ENCODE measurements at regions not wholly inside any gene's neighbourhood (a gene's known extent, or its start where the extent isn't known, plus 50 kb on each side); places are given as distances from the start of the nearest gene placed in this dataset.

DNA sequence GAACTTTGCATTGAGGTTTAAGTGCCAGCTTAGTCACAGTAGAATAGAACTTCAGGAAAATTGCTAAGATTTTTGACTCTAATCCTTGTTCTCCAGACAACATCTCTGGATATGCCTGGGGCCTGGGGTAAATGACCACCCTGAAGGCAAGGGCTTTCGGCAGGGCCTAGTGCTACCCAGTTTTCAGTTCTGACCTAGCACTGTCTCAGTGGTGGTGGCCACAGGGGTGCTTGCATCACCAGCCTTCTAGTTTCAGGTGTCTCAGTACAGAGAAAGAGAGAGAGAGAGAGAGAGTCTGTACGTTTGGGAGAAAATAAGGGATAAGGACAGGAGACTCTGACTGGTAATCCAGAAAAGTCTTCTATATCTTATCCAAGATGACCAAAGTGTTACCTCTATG is 890.5 kb downstream of the JRKL start:
- intact Hi-C loops (cut with micrococcal nuclease; ENCODE audit: unreplicated experiment) = no loop called here
- BruUV-seq (replicated peaks) = no TSS peak
- Histone ChIP-seq H2AFZ (no peak overlapping the region), H3K4me3 (no peak overlapping the region), H3K79me2 (ENCODE audit: low read depth) (no peaks in the 10 kb centered on the region), H3K4me1 (replicated peaks; ENCODE audit: insufficient read depth) (no peaks in the 10 kb centered on the region), H3K9me3 (ENCODE audit: insufficient read depth, low read depth) (0 out of 2 replicates have a peak, but pooled peaks cover 1% of the 10 kb centered on the region), H3K36me3 (ENCODE audit: low read depth) (no peaks in the 10 kb centered on the region), H3K9me2 (ENCODE audit: insufficient read depth) (no peaks in the 10 kb centered on the region), H3F3A (ENCODE audit: insufficient read depth, low read depth) (no peaks in the 10 kb centered on the region), H3K4me2 (no peak overlapping the region), H3K27ac (no peak overlapping the region), H3K27me3 (ENCODE audit: insufficient read depth, low read depth) (no peaks in the 10 kb centered on the region), H4K20me1 (ENCODE audit: insufficient read depth) (no peaks in the 10 kb centered on the region)
- CTCF ChIA-PET = no interaction called here
- POLR2A ChIA-PET (ENCODE audit: unreplicated experiment) = no interaction called here
- DNase-seq = no peak
- TF ChIP-seq EZH2 (IDR thresholded peaks at IDR 0.05; ENCODE audit: low read depth) = no peak
- TF ChIP-seq, protein P1, sequence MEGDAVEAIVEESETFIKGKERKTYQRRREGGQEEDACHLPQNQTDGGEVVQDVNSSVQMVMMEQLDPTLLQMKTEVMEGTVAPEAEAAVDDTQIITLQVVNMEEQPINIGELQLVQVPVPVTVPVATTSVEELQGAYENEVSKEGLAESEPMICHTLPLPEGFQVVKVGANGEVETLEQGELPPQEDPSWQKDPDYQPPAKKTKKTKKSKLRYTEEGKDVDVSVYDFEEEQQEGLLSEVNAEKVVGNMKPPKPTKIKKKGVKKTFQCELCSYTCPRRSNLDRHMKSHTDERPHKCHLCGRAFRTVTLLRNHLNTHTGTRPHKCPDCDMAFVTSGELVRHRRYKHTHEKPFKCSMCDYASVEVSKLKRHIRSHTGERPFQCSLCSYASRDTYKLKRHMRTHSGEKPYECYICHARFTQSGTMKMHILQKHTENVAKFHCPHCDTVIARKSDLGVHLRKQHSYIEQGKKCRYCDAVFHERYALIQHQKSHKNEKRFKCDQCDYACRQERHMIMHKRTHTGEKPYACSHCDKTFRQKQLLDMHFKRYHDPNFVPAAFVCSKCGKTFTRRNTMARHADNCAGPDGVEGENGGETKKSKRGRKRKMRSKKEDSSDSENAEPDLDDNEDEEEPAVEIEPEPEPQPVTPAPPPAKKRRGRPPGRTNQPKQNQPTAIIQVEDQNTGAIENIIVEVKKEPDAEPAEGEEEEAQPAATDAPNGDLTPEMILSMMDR (conservative IDR thresholded peaks at IDR 0.05) = no peak

- Histone ChIP-seq H3F3A (ENCODE audit: insufficient read depth, low read depth) (no peaks in the 10 kb centered on the region), H3K36me3 (ENCODE audit: low read depth) (no peaks in the 10 kb centered on the region), H4K20me1 (ENCODE audit: insufficient read depth) (no peaks in the 10 kb centered on the region), H3K4me3 (no peak overlapping the region), H3K9me2 (ENCODE audit: insufficient read depth) (no peaks in the 10 kb centered on the region), H3K27me3 (ENCODE audit: insufficient read depth, low read depth) (no peaks in the 10 kb centered on the region), H3K4me2 (no peak overlapping the region), H3K9me3 (ENCODE audit: insufficient read depth, low read depth) (no peaks in the 10 kb centered on the region), H2AFZ (no peak overlapping the region), H3K4me1 (replicated peaks; ENCODE audit: insufficient read depth) (no peaks in the 10 kb centered on the region), H3K27ac (no peak overlapping the region), H3K79me2 (ENCODE audit: low read depth) (no peaks in the 10 kb centered on the region)
- POLR2A ChIA-PET (ENCODE audit: unreplicated experiment) = no interaction called here
- no peak for TF ChIP-seq EZH2 (IDR thresholded peaks at IDR 0.05; ENCODE audit: low read depth)
- TF ChIP-seq, protein P1 (conservative IDR thresholded peaks at IDR 0.05) = no peak
- intact Hi-C loops (cut with micrococcal nuclease; ENCODE audit: unreplicated experiment) = no loop called here
- BruUV-seq (replicated peaks) = no TSS peak
- peak in 1 of 2 experiments; percentile 21 for DNase-seq
- CTCF ChIA-PET = no interaction called here
Measured at GRCh38 chr11:97289823-97290222, 900.0 kb downstream of the JRKL start.

- H2AFZ ChIP-seq = no peak overlapping the region
- no peaks in the 10 kb centered on the region for H3K27me3 ChIP-seq (ENCODE audit: insufficient read depth, low read depth)
- no peak overlapping the region for H3K27ac ChIP-seq
- no peaks in the 10 kb centered on the region for H3K9me2 ChIP-seq (ENCODE audit: insufficient read depth)
- H3K36me3 ChIP-seq (ENCODE audit: low read depth) = no peaks in the 10 kb centered on the region
- POLR2A ChIA-PET (ENCODE audit: unreplicated experiment) = no interaction called here
- no peak for TF ChIP-seq EZH2 (IDR thresholded peaks at IDR 0.05; ENCODE audit: low read depth)
- TF ChIP-seq, protein P1 (conservative IDR thresholded peaks at IDR 0.05) = no peak
- intact Hi-C loops (cut with micrococcal nuclease; ENCODE audit: unreplicated experiment) = no loop called here
- H3K4me1 ChIP-seq (replicated peaks; ENCODE audit: insufficient read depth) = no peaks in the 10 kb centered on the region
- H3K4me3 ChIP-seq = no peak overlapping the region
- BruUV-seq (replicated peaks) = no TSS peak
- DNase-seq = peak in 1 of 2 experiments; percentile 12
- no peaks in the 10 kb centered on the region for H4K20me1 ChIP-seq (ENCODE audit: insufficient read depth)
- H3K9me3 ChIP-seq (ENCODE audit: insufficient read depth, low read depth) = no peaks in the 10 kb centered on the region
- H3K79me2 ChIP-seq (ENCODE audit: low read depth) = no peaks in the 10 kb centered on the region
- H3K4me2 ChIP-seq = no peak overlapping the region
- no peaks in the 10 kb centered on the region for H3F3A ChIP-seq (ENCODE audit: insufficient read depth, low read depth)
- CTCF ChIA-PET = no interaction called here
Measured at GRCh38 chr11:97290464-97291041, 900.7 kb downstream of the JRKL start.

Data from PC-9 (cell line).